HuH-7 (cell line): ENCODE measurements at regions not wholly inside any gene's neighbourhood (a gene's known extent, or its start where the extent isn't known, plus 50 kb on each side); places are given as distances from the start of the nearest gene placed in this dataset.

ENCODE experiments used
- DNase-seq: peaks from one replicate; pipeline ENCODE4 v3.0.0; 2011; ENCODE audit warnings: low spot score

DNA sequence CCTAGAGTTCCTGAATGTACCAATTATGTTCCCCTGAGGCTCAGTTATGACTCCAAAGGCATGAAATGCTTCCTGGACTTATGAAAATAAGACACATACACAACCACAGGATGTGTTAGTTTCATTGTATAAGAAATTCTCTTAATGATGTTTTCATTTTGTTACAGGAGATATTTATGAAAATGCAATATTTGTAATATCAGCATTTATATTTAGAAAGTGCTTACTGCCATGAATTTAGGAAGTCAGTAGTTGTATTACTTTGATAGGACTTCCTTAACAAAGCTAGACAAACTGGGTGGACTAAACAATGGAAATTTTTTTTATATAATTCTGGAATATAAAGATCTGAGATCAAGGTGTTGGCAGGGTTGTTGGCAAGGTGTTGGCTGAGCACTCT, 572.1 kb upstream of the IGFBP7 start:
- no peak for DNase-seq

DNA sequence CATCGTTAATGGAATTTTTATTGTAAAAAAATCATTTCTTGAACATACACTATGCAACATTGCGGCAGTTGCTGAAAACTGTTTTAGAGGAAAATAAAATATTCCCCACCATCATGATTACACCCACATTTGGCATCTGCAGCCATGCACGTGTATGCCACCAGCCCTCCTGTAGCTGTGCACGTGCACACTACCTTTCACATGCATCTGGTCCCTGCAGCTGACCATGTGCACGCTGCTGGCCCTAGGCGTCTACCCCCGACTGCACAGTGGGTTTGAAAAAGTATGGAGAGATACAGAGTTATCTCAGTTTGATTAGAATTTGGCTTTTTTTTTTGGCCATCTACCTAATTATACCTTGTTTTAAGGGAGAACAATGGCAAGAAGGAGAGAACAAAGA, 569.8 kb upstream of the IGFBP7 start:
- no peak for DNase-seq

DNA sequence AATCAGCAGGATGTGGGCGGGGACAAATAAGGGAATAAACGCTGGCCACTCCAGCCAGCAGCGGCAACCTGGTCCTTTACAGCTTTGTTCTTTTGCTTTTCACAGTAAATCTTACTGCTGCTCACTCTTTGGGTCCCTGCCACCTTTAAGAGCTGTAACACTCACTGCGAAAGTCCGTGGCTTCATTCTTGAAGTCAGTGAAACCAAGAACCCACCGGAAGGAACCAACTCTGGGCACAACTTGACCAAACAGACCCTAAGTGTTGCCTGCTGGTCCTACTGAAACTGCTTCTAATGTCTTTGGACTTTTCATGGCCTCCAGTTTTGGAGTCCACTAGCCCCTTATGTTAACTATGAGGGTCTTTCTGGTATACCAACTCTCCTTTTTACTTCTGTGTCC, 566.2 kb upstream of the IGFBP7 start:
- DNase-seq: no peak

DNA sequence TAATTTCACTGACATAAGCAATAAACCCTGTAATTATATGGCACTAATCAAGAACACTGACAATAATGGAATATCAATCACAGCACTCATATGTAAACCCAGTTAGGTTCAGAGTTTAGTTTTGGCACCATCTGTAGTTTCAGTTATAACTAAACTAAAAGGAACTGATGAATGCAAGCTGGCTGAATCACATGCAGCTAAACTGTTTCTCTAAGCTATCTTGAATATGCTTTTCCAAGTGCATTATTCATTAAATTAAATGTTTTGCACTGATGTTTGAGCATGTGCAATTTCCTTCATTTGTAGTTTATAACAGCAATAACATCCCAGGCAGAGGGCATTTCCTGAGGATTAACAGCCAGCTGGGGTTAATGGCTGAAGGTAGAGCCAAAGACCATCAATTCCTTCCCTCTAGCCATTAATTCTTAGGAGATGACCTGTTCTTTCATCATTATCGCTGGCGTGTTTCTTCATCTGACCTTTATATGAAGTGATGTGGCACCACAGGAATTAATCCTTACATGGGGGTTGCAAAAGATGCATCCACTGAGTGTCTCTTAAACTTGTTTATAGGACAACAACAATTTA, 562.8 kb upstream of the IGFBP7 start:
- no peak for DNase-seq

DNA sequence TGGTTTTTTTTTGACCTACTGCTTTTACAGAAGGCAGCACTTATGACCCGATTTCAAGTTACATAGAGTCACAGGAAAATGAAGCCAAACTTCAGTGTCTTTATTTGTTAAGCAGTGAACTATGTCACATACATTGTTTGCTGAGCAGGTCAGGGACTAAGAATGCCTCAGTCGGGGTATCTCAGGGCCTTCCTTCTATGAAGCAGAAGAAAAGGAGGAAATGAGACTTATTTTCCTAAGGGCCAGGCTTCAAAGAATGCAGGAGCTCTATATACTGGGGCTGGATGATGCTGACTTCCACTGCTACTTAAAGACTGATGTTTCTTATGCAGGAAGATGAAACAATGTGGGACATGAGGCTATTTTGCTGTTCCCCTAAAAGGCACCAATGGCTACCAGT, 558.4 kb upstream of the IGFBP7 start:
- DNase-seq: no peak

DNA sequence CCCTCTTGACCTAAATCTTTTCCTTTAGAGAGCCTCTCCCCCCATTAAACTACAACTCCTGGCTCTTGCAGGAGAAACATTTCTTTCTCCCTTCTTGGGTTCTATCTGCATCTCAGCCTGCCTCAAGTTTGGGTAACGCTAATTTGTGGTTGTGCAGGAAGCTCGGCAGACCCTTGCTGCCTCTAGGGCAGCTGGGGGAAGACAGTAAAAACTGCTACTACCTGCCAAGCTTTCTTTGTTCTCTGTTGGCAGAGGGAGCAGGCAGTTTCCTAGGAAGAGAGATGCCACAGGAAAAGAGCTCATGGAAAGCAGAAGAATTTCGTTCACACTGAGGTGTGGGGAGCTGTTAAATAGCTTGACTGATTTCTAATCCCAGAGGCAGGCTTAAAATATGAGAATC, 555.6 kb upstream of the IGFBP7 start:
- DNase-seq: no peak

DNA sequence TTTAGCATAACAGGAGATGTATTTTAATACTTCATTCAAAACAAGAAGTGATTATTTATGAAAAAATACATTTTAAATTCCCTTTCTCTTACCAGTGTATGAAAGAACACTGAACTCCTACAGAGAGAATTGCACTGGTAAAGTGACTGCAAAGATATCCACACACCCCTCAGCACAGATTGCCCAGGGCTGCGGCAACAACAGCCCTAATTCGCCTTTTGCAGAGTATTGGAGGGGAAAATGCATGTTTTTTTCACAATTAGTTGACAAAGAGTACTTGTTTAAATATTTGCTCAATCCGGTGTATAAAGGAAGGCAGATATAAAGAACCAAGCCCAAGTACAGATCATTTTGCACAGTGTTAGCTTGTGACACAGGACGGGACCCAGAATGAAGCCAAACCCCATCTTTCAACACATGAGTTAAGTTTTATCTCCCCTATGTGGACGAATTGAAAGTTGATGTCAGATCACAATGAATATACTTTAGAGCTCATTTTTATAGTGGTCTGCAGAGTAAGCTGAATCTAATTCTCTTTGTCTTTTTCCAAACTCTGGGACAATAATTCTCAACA, 551.4 kb upstream of the IGFBP7 start:
- no peak for DNase-seq

DNA sequence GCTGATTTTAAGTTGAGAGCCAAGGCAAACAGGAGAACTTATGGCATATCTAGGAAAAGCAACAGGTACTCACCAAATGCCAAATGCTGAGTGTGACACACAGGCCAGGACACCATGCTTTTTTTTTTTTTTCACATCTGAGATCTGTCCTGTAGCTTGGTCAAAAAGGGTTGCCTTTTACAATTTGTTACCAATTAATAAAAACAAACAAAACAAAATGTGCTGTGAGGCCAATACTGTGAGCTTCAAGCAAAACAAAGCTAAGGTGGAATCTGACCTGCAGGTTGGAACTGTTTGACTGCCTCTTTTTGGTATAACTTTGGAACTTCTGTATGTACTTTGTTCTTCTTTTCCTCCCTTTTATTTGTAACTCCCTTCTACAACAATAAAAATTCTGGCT, 548.5 kb upstream of the IGFBP7 start:
- no peak for DNase-seq

DNA sequence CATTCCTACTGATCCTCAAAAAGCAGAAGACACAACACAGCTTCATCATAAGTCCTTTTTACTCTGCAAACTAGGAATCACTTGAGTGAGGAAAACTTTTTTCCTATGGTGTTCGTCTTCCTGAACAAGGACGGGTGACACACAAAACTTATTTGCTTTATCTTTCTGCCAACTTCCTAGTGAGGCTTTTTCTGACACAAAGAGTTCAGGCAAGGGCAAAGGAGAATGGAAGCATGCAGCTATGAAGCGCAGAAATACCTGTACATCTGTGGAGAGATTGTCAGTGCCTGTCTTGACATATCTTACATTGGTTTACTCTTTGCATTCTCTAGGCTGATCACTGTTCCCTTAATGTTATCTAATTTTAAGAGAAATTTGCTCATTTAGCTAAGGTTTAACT, 548.0 kb upstream of the IGFBP7 start:
- DNase-seq: no peak

DNA sequence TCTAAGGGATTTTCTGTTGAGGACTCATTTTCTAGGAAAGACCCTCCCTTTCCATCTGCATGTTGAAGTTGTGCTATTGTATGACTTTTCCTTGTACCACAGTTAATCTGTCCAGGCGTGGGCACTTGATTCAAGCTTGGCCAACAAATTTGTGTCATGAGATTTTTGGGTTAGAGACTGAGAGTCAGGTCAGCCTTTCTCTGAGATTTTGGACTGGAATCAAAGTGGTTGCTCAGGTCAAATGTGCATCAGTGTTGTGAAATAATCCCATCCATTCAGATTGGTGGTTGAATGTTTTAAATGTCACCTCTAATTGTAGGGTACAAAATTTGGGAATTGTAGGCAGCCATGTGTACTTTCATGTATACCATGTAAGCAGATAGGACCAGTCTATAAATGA, 545.2 kb upstream of the IGFBP7 start:
- DNase-seq: no peak

DNA sequence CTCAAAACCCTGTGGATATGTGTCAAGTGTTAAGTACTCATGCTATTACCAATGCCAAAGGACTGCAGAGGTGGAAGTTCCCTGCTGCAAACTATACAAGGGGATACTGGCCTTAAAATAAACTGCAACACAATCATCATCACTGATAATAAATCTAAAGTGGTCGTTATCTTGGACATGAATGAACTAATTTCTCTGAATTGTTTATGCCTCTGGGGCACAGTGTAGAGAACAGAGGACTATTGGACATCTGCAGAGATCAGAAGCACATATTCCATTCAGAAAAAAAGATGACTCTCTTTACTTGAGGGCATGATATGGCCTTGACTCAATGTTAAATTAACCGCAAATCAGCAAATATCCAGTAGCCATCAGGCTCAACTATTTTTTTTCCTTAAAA, 542.6 kb upstream of the IGFBP7 start:
- no peak for DNase-seq

DNA sequence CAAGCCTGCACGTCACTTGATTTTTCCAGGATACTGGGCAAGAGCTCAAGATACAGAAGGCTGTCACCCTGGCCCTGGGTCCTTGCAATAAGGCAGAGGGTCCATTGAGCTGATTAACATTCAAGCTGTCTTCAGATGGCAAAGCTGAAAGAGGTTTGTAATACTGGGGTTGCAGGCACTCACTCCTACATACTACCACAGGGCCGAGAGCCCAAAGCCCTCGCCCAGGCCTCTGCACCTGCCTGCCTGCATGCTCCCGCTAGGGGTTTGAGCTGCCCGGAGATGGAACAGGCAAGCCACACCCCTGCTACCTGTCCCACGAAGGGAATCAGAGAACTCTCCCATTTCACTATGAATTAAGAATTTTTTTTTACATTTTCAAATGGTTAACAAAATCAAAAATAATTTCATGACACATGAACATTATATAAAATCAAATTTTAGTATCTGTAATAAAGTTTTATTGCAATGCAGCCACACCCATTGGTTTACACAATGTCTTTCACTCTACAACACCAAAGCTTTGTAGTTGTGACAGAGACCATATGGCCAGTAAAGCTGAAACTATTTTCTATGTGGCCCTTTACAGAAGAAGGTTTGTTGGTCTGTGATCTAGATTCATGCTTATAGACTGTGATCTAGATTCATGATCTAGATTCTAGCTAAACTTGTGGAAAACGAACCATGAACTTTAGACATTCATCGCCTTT, 530.4 kb upstream of the IGFBP7 start:
- DNase-seq: no peak

DNA sequence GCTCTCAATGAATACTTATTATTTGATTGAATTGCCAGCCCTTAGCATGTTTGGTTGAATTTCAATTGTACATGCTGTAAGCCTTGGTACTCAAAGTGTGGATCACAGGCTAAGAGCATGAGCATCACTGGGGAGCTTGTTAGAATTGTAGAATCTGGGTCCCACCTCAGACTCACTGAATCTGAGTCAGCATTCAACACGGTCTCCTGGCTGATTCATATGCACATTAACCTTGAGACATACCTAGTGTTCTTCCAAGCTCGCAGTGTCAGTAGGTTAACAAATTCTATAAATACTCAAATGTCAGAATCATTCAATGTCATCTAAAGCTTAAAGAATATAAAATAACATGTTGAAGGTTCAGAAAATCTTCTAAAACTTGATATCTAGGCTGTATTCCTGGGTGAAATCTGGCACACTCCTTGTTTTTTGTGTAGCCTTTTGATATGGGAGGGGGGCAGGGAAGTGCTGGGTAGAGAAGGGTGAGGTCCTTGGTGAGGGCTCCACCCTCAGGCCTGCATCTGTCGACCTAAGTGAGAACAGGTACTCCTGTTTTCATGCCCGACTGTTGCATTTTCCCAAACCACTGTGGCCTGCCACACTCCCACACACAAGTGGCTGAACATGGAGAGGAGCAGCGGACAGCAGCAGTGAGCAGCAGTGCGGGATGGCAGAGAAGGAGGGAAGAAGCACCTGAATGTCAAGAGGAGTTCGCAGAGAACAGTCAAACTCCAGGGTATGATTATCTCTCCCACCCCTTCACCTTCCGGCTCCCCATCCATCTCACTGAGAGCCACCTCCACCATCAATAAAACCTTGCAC, 529.6 kb upstream of the IGFBP7 start:
- no peak for DNase-seq

DNA sequence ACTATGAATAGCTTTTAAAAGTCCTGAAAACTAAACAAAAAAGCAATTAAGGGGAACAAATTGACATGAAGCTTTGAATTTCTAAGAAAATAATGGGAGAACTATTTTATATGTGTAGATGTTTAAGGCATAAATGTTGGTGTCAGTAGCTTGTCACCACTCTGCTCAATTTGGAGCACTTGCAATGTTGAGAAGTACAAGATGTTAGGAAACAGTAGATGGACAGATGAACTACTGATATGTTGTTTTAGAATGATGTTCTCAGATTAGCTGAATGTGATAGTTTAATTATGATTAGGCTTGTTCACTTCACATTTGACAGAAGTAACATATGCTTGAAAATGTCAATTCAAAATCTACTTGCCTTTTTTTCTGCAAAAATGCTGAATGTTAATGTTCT, 525.7 kb upstream of the IGFBP7 start:
- DNase-seq: no peak

DNA sequence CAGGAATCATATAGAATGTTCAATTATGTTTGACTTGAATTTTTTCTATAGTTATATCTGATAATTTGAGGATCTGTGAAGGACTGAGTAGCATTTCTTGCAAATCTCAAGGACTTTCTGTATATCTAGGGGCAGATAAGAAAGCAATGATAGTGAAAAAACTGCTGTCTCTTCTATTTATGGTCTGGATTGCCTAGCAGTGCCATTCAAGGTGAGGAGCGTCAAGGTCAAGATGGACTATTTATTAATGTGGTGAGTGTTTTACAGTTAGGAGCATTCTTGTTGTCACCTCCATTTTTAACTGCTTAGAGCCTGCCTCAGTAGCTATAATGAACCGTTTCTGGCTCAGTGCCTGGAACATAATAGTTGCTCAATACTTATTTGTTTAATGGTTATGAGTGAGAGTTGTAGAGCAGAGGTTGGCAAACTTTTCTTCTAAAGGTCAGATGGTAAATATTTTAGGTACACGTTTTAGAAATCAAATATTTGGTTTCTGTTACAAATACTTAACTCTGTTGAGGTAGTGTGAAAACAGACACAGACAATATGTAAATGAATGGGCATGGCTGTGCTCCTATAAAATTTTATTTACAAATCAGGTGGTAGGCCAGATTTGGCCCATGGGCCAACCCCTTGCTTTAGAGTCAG, 523.2 kb upstream of the IGFBP7 start:
- no peak for DNase-seq

DNA sequence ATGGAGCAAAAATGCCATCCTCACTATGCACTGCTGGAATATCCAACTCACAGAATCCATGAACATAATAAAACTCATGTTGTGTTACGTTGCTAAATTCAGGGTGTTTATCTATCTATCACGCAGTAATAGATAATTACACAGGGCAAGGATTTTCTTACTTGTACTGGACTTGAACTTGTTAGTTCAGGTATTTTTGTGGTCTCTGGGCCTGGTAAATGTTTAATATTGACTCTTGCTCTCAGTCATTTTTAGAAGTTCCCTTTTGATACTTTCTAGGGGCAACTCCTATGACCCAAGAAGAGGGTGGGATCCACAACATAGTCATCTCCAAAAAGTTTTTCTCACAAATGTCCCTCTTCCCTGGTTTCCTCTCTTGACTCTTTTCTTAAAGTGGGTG, 522.4 kb upstream of the IGFBP7 start:
- no peak for DNase-seq

DNA sequence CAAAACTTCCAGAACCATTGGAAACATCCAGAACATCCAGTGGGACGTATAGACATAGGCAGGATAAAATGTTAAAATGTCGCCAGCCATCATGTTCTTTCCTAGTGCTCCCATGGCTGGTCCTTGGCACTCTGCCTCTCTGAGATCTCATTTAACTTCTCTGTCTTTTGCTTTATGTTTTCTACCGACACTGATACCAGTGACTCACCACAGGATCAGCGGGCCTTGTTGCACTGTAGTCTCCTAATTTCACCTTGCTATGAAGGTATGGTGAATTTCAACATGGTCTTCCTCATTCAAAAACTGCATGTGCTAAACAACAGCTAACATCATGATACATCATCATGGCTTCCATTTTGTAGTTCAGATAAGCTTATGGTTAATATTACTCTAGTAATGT, 521.0 kb upstream of the IGFBP7 start:
- DNase-seq: no peak

DNA sequence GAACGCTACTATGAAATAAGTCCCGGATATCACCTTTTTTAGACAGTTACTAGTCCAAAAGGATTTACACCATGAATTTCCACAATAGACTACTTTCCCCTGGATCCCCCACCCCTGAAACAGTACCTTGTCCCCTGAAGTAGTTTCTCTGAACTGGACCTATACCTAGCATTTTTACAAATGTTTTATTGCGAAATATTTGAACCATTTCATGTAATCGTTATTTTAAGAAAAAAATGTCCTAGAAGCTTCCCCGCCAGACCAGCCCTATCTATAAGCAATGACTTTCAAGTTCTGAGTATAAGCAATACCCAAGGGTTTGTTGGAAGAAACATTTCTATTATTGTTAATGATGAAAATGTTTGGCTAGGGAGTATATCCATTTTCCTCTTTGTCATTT, 517.8 kb upstream of the IGFBP7 start:
- DNase-seq: no peak

DNA sequence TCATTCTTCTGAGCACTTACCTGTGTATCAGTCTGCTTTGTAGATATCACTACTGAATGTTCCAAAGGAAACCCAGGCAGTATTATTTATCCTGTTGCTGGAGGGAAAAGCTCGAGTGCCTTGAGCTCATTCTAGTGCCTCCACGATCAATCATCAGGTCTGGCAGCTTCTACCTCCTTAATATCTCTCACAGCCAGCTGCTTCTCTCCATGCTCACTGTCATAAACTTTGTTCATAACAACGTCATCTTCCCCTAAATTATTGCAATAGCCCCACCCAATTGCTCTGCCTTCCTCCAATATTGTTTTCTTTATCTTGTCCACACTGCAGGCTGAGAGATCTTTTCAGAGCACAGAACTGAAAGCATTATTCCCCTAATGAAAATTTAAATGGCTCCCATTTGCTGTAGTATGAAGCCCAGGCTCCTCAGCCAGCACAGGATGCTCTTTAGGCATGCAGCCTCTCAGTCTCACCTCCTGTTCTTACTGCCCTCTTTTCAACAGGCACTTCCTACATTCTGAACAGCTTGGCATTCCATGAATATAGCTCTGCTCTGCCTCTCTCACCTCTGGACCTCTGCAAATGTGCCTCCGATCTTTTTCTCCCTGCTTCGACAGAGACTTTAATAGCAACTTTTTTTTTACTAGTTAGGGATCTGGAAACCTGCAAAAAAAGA, 504.2 kb upstream of the IGFBP7 start:
- DNase-seq: no peak

DNA sequence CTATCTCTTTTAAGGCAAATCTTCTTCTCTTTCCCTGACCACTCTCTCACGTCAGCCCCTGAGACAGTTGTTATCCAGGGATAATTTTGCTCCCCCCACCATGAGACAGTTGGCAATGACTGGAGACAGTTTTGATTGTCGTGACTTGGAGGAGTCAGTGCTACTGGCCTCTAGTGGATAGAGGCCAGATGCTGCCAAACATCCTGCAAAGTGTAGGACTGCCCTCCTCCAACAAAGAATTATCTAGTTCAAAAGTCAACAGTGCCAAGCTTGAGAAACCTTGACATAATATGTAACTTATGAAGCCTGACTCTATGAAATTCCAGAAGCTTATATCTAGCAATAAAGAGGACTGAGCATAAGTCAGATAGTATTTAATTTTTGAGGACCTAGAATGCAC, 502.1 kb upstream of the IGFBP7 start:
- DNase-seq: no peak

DNA sequence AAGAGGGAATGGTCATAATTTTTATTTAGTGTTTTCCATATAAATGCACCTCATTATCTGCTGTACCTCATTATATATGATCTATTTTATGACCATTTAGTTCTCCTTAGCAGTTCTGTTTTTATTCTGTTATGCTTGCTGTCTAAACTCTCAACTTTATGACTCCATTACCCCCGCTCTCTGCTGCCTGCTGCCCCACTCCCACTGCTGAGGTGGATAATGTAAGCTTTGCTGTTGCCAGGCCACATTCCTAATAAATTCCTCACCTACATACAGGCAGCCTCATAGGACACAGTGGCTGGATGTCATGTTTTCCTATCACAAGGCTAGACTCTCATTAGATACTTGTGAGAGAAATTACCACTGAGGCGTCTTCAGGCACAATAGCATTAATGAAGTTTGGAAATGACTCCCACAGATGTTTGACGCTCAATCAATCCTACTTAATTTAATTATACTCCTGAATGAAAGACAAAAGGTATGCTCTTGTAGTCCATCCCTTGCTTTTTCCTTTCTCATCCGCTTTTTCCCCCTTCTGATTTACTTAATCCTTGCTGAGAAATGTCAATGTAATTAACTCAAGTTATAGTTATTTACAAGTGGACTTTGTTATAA, 497.5 kb upstream of the IGFBP7 start:
- DNase-seq: no peak

DNA sequence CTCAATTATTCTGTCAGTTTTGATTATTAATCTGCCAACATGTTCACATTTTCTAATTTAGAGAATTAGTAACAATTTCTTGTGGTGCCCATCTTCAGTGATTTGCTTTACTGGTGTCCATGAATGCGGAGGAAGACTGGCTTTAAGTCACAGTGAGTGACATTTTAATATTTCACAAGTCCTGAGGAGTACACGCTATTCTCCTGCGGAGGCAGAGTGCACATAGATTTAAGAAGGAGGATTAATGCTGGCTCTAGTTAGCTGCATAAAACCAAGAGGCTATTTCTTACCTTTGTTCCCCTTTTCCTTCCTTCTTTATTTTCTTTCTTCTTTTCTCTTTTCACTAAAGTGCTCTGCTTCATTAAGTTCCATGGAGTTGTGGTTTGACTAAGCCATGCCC, 495.2 kb upstream of the IGFBP7 start:
- DNase-seq: no peak
